NOMO-1 treated with DMSO at 0.1 percent for 48 hours (cell line): ENCODE measurements at regions not wholly inside any gene's neighbourhood (a gene's known extent, or its start where the extent isn't known, plus 50 kb on each side); places are given as distances from the start of the nearest gene placed in this dataset.
"Not testable (repeated sequence)": the region's sequence is repeated elsewhere in the genome, so short reads cannot be mapped to it uniquely, and the experiment has no call there.

Experiments used
- DNase-seq: peaks from one replicate; lab custom pipeline; 2025; ENCODE audit not compliant: unreplicated experiment; lab: John Stamatoyannopoulos, UW

DNA sequence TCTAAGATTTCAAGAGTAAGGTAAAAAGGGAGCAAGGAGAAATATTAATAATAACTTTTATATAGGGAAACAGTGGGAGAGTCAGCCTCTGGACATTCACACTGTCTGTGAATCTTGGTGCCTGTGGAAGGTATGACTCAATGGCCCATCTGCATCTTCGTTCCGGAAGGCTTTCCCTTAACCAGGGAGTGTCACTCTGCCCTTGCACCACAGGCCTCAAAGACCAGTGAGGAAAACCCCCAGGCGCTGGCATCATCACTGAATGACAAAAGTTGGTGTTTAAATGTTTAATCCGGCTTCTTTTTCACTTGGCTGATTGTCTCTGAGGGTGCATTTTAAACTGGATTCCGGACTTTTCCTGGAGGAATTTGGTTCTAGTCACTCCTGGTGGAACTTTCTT, 522.4 kb upstream of the TLE4 start:
- no peak for DNase-seq

DNA sequence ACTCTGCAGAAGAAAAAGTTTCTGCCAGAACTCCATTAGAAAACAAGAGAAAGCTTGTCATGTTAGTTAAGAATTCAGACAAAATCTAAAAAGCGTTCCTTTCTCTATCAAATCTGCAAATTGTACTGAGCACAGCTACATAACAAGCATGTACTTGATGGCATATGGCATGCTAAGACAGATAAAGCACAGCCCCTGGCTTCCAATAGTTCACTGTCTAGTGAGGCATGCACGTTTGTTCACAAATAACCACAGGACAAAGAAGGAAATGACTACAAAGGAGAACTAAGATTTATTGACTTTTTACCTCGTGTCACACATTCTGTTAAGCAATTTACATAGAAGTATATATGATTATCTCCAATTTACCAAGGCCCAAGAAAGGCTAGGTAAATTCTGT, 518.2 kb upstream of the TLE4 start:
- peak; percentile 65 for DNase-seq

DNA sequence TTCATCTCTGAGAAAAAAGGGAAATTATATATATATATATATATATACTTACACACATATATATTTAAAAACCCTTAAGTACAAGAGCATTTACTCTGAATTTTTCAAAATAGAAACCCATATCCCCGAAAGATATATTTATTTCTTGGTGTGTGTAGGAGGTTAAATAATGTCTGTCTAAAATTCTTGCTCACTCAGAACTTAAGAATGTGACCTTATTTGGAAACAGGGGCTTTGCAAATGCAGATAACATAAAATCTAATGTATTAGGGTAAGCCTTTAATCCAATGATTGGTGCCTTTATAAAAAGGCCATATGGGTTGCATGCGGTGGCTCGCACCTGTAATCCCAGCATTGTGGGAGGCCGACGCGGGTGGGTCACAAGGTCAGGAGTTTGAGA, 517.3 kb upstream of the TLE4 start:
- no peak for DNase-seq

DNA sequence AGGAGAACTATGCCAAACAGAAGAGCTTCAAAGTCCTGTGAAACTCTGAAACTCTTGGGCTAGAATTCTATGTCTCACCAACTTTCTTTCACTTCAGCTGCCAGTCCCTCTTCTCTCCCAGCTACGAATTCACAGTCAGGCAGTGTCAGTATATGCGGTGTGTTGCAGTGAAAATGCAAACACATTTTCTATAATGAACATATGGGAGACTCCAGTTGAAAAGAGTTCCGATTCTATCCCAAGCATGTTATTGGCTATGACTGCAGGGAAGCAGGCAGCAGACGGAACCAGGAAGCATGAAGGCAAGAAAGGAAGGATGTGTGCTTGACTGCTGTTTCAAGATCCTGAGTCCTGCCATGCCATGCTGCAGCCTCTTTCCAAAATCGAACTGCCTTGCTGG, 515.7 kb upstream of the TLE4 start:
- DNase-seq = no peak

- DNase-seq = no peak
Observed at GRCh38 chr9:79057576-79057975, 514.2 kb upstream of the TLE4 start.

- no peak for DNase-seq
Observed at GRCh38 chr9:79060766-79061165, 511.0 kb upstream of the TLE4 start.

GRCh38 chr9:79061752-79062616, 509.8 kb upstream of the TLE4 start:
- no peak for DNase-seq

- no peak for DNase-seq
Observed at GRCh38 chr9:79073201-79073600, 498.6 kb upstream of the TLE4 start.

DNA sequence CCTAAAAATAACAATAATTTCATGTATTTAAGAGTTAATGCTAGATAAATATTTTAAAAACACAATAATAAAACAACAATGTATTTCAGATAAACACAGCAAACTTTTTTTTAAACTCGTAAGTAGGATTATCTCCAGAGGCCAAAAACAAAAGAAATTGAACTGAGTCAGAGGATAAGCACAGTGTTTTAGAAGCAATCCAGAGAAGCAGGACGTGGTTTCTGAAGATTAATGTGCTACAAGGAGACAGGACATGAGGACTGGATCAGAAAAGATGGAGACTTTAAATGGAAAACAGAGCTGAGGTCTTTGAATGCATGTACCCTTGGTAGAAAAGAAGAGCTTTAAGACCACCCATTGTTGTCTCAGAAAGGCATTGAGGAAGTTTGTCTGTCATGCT, 491.2 kb upstream of the TLE4 start:
- DNase-seq = no peak

DNA sequence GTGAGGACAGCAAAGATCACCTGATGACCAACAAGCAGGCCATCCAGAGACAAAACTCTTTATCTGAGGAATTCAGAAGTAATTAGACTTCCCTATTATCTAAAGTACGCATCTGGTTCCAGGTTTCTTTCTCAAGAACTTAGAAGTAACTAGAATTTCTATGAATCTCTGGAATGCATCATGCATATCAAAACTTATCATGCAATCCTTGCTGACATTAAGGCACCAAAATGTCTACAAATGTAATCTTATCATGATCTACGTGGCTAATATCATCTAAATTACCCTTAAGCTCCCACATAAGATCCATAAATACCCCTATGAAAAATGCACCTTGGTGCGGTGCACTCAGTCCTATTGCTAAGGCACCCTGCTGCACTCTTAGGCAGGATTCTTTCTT, 488.1 kb upstream of the TLE4 start:
- DNase-seq = no peak

DNA sequence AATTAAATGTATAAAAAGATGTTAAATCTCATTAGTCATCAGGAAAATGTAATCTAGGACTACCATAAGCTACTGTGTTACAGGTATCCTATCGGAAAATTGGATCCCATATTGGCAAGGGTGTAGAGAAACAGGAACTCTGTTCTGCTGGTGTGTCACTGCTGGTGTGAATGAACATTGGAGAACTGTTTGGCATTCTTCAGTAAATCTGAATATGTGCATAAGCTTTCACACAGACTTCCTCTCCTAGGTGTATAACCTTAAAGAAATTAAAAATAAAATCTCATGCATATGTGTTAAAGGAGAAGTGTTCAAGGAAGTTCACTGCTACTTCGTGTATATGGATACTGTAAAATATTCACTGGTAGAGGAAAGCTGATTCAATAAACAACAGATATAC, 484.6 kb upstream of the TLE4 start:
- DNase-seq = no peak

DNA sequence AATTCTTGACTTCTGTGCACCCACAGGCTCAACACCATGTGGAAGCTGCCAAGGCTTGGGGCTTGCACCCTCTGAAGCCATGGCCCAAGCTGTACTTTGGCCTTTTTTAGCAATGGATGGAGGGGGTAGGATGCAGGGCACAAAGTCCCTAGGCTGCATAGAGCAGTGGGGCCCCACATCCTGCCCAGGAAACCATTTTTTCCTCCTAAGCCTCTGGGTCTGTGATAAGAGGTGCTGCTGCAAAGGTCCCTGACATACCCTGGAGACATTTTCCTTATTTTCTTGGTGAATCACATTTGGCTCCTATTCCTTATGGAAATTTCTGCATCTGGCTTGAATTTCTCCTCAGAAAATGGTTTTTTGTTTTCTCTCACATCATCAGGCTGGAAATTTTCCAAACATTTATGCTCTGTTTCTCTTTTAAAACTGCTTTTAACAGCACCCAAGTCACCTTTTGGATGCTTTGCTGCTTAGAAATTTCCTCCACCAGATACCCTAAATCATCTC, 482.7 kb upstream of the TLE4 start:
- DNase-seq = no peak

DNA sequence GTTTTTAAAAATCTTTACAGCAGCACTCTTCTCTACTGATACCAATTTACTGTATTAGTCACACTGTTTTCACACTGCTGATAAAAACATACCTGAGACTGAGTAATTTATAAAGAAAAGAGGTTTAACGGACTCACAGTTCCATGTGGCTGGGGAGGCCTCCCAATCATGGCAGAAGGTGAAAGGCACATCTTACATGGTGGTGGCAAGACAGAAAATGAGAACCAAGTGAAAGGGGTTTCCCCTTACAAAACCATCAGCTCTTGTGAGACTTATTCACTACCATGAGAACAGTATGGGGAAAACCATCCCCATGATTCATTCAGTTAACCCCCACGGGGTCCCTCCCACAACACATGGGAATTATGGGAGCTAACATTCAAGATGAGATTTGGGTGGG, 481.9 kb upstream of the TLE4 start:
- DNase-seq = not testable (repeated sequence)

- DNase-seq = not testable (repeated sequence)
Observed at GRCh38 chr9:79103257-79103656, 468.5 kb upstream of the TLE4 start.

GRCh38 chr9:79104216-79104615, 467.5 kb upstream of the TLE4 start:
- DNase-seq = no peak

DNA sequence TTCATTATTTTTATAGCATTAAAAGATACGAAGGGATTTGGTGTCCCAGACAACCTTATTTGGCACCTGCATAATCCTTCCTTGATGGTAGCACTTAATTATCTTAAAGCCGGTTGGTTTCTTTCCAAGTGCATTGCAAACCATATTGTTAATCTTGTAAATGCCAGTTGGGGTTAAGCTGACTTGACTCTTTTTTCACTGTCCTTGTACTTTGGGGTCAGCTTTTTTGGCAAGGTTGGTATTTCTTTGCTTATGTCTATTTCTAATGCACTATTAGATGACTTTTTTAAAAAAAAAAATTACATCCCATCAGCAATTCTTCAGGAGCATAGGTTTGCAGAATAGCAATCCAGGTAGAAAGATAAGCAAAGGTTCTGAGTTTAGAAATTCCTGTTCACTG, 466.8 kb upstream of the TLE4 start:
- no peak for DNase-seq

DNA sequence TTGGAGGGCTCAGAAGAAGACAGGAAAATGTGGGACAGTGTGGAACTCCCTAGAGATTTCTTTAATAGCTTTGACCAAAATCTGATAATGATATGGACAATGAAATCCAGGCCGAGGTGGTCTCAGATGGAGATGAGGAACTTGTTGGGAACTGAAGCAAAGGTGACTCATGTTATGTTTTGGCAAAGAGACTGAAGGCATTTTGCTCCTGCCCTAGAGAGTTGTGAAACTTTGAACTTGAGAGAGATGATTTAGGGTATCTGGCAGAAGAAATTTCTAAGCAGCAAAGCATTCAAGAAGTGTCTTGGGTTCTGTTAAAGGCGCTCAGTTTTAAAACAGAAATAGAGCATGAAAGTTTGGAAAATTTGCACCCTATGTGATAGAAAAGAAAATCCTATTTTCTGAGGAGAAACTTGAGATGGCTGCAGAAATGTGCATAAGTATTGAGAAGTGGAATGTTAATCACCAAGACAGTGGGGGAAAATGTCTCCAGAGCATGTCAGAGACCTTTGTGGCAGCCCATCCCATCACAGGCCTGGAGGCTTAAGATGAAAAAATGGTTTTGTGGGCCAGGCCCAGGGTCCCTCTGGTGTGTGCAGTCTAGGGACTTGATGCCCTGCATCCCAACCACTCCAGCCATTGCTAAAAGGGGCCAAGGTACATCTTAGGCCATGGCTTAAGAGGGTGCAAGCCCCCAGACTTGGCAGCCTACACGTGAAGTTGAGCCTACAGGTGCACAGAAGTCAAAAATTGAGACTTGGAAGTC, 463.7 kb upstream of the TLE4 start:
- DNase-seq = no peak

GRCh38 chr9:79111653-79112052, 460.1 kb upstream of the TLE4 start:
- DNase-seq = no peak

- no peak for DNase-seq
Observed at GRCh38 chr9:79115176-79115575, 456.6 kb upstream of the TLE4 start.

DNA sequence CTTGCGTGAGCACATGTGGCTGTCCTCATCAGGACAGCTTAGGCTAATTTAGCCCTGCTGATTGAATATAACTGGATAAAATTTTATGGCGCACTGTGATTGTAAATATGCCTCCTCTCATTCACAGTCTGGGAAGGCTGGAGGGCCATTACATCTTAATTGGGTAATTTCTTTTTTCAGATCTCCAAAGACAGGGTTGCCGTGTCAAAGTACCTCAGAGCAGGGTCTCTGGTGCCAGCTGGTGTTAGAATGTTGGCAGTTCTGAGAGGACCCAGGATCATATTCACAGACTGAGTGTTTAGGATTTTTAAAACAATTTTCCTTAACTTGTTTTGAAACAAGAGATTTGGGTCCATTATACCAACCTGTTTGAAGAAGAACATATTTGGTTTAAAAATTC, 455.7 kb upstream of the TLE4 start:
- no peak for DNase-seq

DNA sequence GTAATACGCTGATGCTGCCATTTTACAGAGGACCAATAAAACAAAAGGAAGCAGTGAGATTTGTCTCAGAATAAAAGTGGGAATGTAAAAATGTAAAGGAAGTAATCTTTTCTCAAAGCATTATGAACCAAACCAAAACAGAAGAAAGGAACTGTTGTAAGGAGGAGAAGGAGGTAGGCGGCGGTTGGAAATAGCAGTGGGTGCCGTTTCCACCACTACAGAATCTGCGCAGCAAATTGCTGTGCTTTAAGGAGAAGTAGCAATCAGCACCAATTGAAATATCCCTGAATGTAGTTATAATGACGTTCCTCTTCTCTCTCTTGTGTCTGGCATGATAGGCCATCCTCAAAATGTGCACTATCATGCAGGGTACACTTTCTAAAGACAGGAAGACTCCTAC, 455.1 kb upstream of the TLE4 start:
- no peak for DNase-seq

GRCh38 chr9:79120533-79120932, 451.2 kb upstream of the TLE4 start:
- DNase-seq = no peak
